Tibial nerve (tissue), 4 donors: ENCODE measurements at regions not wholly inside any gene's neighbourhood (a gene's known extent, or its start where the extent isn't known, plus 50 kb on each side); places are given as distances from the start of the nearest gene placed in this dataset.
A peak's percentile ranks its signal among the peaks of the same experiment; 100 is the strongest.

Experiments used
- DNase-seq, 2 donors: peaks; one replicate each; pipeline ENCODE4 v3.0.0-alpha.2; 2019; ENCODE audit warnings: low spot score in 2 of 2
- H3K27ac ChIP-seq, 4 donors: fragments of 200-600 bp; sonication (generic) in 3 of 4; one replicate each; pipeline ENCODE4 v1.5.1; 2017 to 2019; ENCODE audit warnings: mild to moderate bottlenecking in 1 of 4
- H3K27me3 ChIP-seq, 2 donors: fragments of 200-600 bp; sonication (generic) in 1 of 2; one replicate each; pipeline versions ENCODE4 v1.5.1 to v1.6.0; 2017 to 2019
- H3K36me3 ChIP-seq, 3 donors: fragments of 200-600 bp; sonication (generic); one replicate each; pipeline ENCODE4 v1.5.1; 2018 to 2019
- H3K4me1 ChIP-seq, 4 donors: fragments of 200-600 bp; sonication (generic) in 3 of 4; one replicate each; pipeline ENCODE4 v1.5.1; 2017 to 2019
- H3K4me3 ChIP-seq, 4 donors: fragments of 200-600 bp; sonication (generic) in 3 of 4; one replicate each; pipeline ENCODE4 v1.5.1; 2017 to 2019; ENCODE audit warnings: mild to moderate bottlenecking in 1 of 4, moderate library complexity in 1 of 4
- H3K9me3 ChIP-seq, 4 donors: fragments of 200-600 bp; sonication (generic) in 3 of 4; one replicate each; pipeline ENCODE4 v1.5.1; 2017 to 2019
- EP300 ChIP-seq, 2 donors: sonication (generic); formaldehyde crosslinking; IDR thresholded peaks; one replicate each; pipeline ENCODE4 v1.6.1; 2017; ENCODE audit warnings: antibody characterized with exemption in 2 of 2, mild to moderate bottlenecking in 1 of 2
- POLR2A ChIP-seq, 2 donors: fragments of 450-650 bp; IDR thresholded peaks; one replicate each; pipeline ENCODE4 v1.6.1; 2017; ENCODE audit warnings: antibody characterized with exemption in 2 of 2, mild to moderate bottlenecking in 2 of 2, moderate library complexity in 2 of 2
- WGBS, 2 donors: methylation state at CpG; one replicate each; pipeline ENCODE4 v1.1.5; 2018; 5-methylcytosine and 5-hydroxymethylcytosine counted together
- TF ChIP-seq, protein P1 (sequence below), 5 experiments: fragments of 200-600 bp in 3 of 5; fragments of 450-650 bp in 2 of 5; sonication (generic) in 3 of 5; IDR thresholded peaks; one replicate each; pipeline ENCODE4 v1.5.1; 2016 to 2019; ENCODE audit warnings: antibody characterized with exemption in 5 of 5, mild to moderate bottlenecking in 3 of 5, moderate library complexity in 2 of 5

DNA sequence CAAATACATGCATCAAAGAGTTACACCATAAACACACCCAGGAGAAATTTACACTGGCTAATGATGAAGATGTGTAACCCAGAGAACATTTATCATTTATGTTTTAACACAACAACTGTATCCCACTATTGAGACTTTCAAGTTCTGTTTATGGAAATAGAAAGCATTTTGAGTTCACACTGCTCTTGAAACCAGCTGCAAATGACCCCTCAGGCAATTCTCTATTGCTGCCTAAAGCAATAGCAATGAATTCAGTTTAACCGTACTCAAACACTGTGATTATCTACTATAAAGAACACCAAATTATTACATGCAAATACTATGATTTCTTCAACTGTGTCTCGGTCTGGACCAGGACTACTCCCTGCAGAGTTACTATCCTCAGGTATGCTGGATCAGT is 452.7 kb upstream of the NRXN1 start:
- Histone ChIP-seq H3K9me3 (no peaks in the 10 kb centered on the region), H3K27me3 (no peaks in the 10 kb centered on the region), H3K4me1 (no peaks in the 10 kb centered on the region), H3K27ac (no peak overlapping the region), H3K36me3 (no peaks in the 10 kb centered on the region), H3K4me3 (no peak overlapping the region)
- 71 to 72% methylated on average over 2 of the region's 2 CpGs for WGBS, 2 donors
- no peak for DNase-seq
- TF ChIP-seq POLR2A (IDR thresholded peaks at IDR 0.05) (no peak), EP300 (IDR thresholded peaks at IDR 0.05) (no peak)
- TF ChIP-seq, protein P1, sequence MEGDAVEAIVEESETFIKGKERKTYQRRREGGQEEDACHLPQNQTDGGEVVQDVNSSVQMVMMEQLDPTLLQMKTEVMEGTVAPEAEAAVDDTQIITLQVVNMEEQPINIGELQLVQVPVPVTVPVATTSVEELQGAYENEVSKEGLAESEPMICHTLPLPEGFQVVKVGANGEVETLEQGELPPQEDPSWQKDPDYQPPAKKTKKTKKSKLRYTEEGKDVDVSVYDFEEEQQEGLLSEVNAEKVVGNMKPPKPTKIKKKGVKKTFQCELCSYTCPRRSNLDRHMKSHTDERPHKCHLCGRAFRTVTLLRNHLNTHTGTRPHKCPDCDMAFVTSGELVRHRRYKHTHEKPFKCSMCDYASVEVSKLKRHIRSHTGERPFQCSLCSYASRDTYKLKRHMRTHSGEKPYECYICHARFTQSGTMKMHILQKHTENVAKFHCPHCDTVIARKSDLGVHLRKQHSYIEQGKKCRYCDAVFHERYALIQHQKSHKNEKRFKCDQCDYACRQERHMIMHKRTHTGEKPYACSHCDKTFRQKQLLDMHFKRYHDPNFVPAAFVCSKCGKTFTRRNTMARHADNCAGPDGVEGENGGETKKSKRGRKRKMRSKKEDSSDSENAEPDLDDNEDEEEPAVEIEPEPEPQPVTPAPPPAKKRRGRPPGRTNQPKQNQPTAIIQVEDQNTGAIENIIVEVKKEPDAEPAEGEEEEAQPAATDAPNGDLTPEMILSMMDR (IDR thresholded peaks at IDR 0.05), result no peak

DNA sequence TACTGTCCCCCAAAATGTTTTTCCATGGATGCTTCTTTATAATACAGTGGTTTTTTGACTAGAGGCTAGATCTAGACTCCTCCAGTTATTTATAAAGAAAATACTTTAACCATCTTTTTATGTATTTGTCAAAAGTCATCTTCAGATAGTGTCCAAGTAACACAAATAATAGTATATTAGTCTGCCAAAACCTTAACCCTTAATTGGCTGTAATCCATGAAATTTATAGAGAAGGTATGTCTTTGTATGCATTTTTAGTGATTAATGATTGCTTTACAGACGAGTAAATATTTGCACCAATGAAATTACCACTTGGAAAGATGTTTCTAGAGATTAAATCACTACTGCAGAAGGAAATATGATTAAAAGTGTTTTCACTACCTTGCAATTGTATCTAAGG is 451.8 kb upstream of the NRXN1 start:
- H3K27me3 ChIP-seq, result no peaks in the 10 kb centered on the region
- TF ChIP-seq EP300 (IDR thresholded peaks at IDR 0.05), result no peak
- TF ChIP-seq, protein P1 (IDR thresholded peaks at IDR 0.05), result no peak
- no peak for TF ChIP-seq POLR2A (IDR thresholded peaks at IDR 0.05)
- no peak for DNase-seq
- H3K27ac ChIP-seq, result no peak overlapping the region
- no peaks in the 10 kb centered on the region for H3K36me3 ChIP-seq
- no peaks in the 10 kb centered on the region for H3K4me1 ChIP-seq
- H3K9me3 ChIP-seq, result no peaks in the 10 kb centered on the region
- no peak overlapping the region for H3K4me3 ChIP-seq
- 75 to 76% methylated on average over 1 of the region's 1 CpG for WGBS, 2 donors

DNA sequence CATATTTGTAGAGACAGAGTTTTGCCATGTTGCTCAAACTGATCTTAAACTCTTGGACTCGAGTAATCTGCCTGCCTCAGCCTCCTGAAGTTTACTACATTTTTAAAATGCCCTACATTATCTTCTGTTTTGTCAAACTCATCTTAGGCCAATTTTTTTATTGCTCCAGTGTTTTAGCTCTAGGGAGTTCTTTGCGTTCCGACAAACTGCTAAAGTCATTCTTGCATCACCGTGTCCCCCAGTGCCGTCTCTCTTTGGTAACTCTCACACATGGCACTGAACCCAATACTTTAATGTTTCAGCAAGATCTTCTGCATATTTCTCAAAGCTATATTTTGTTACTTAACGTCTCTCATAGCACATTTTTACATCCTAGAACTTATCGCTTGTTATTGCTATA is 440.9 kb upstream of the NRXN1 start:
- Histone ChIP-seq H3K9me3 (no peaks in the 10 kb centered on the region), H3K36me3 (no peaks in the 10 kb centered on the region), H3K4me3 (no peak overlapping the region), H3K27me3 (no peaks in the 10 kb centered on the region), H3K4me1 (peaks cover 0 to 3% (median 0%) of the 10 kb centered on the region in 4 donors), H3K27ac (peak overlapping the region in 1 of 4 donors; percentile 14)
- 73 to 80% methylated on average over 7 of the region's 7 CpGs for WGBS, 2 donors
- TF ChIP-seq EP300 (IDR thresholded peaks at IDR 0.05), result no peak
- TF ChIP-seq POLR2A (IDR thresholded peaks at IDR 0.05), result no peak
- TF ChIP-seq, protein P1 (IDR thresholded peaks at IDR 0.05), result no peak
- no peak for DNase-seq

DNA sequence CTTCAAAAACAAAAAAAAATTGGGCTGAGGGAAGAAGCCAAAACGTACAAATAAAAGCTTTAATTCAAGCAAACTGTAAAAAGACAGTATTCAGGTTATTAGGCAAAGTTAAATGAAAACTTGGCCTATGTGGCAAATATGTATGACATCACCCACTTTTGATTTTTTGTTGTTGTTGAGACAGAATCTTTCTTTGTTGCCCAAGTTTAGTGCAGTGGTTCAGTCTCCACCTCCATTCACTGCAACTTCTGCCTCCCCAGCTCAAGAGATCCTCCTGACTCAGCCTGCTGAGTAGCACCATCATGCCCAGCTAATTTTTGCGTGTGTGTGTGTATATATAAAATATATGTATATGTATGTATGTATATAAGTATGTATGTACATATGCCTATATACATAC is 440.4 kb upstream of the NRXN1 start:
- TF ChIP-seq, protein P1 (IDR thresholded peaks at IDR 0.05), result no peak
- TF ChIP-seq POLR2A (IDR thresholded peaks at IDR 0.05), result no peak
- TF ChIP-seq EP300 (IDR thresholded peaks at IDR 0.05), result no peak
- Histone ChIP-seq H3K27ac (no peak overlapping the region), H3K4me1 (peaks cover 0 to 3% (median 0%) of the 10 kb centered on the region in 4 donors), H3K27me3 (no peaks in the 10 kb centered on the region), H3K36me3 (no peaks in the 10 kb centered on the region), H3K4me3 (no peak overlapping the region), H3K9me3 (no peaks in the 10 kb centered on the region)
- WGBS, 2 donors, result 46 to 51% methylated on average over 2 of the region's 2 CpGs
- DNase-seq, result no peak

DNA sequence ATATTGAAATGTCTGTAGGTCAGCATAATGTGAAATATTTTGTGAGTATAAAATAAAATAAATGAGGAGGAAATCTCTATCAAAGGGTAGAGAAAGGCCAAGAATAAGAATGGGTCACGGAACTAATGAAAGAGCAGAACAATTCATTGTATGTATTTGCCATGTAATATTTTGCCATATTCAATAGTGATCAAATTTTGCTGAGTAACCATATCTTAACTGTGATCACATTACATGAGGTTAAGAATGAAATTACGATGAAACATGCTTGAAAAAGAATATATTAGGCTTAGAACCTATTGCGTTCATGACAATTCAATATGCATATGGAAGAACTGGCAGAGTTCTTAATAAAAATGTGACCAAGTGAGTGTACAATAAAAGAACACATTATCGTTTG is 437.2 kb upstream of the NRXN1 start:
- no peak for TF ChIP-seq POLR2A (IDR thresholded peaks at IDR 0.05)
- no peak for TF ChIP-seq EP300 (IDR thresholded peaks at IDR 0.05)
- TF ChIP-seq, protein P1 (IDR thresholded peaks at IDR 0.05), result no peak

More for the DNA sequence above, 437.2 kb upstream of the NRXN1 start:
- Histone ChIP-seq H3K27me3 (no peaks in the 10 kb centered on the region), H3K4me3 (no peak overlapping the region), H3K27ac (no peak overlapping the region), H3K9me3 (no peaks in the 10 kb centered on the region), H3K4me1 (peaks cover 0 to 1% (median 0%) of the 10 kb centered on the region in 4 donors), H3K36me3 (no peaks in the 10 kb centered on the region)
- DNase-seq, result no peak
- 88 to 93% methylated on average over 4 of the region's 4 CpGs for WGBS, 2 donors
